ENCODE measurements at regions not wholly inside any gene's neighbourhood (a gene's known extent, or its start where the extent isn't known, plus 50 kb on each side); places are given as distances from the start of the nearest gene placed in this dataset.

DNA sequence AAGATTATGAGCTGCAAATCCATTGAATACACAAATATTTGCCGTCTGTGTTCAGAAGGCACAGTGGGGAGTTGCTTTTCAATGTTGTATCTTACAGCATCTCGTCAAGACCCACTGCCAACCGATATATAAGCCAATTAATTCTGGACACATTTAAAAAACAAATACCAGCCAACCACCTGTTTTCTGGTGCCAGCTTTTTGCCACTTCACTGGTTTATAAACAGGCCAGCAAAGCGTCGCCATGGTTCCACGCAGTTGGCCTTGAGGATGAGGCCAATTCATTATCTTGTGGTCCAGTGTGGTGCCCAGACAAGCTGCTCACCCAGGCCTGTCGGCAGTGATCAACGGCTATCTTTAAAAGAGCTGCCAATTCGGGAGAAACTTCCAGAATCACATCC lies 321.0 kb downstream of the TCERG1L start:
- TF ChIP-seq, protein P1, sequence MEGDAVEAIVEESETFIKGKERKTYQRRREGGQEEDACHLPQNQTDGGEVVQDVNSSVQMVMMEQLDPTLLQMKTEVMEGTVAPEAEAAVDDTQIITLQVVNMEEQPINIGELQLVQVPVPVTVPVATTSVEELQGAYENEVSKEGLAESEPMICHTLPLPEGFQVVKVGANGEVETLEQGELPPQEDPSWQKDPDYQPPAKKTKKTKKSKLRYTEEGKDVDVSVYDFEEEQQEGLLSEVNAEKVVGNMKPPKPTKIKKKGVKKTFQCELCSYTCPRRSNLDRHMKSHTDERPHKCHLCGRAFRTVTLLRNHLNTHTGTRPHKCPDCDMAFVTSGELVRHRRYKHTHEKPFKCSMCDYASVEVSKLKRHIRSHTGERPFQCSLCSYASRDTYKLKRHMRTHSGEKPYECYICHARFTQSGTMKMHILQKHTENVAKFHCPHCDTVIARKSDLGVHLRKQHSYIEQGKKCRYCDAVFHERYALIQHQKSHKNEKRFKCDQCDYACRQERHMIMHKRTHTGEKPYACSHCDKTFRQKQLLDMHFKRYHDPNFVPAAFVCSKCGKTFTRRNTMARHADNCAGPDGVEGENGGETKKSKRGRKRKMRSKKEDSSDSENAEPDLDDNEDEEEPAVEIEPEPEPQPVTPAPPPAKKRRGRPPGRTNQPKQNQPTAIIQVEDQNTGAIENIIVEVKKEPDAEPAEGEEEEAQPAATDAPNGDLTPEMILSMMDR (IDR thresholded peaks at IDR 0.05; ENCODE audit: low read depth, low read length) = no peak
- in situ Hi-C loops (cut with HindIII; ENCODE audit: low sequenced_read_pairs) = no loop called here
- no peak for DNase-seq (ENCODE audit: low read depth, low spot score)
- no peak overlapping the region for H3K4me3 ChIP-seq (ENCODE audit: low read depth, low read length)

DNA sequence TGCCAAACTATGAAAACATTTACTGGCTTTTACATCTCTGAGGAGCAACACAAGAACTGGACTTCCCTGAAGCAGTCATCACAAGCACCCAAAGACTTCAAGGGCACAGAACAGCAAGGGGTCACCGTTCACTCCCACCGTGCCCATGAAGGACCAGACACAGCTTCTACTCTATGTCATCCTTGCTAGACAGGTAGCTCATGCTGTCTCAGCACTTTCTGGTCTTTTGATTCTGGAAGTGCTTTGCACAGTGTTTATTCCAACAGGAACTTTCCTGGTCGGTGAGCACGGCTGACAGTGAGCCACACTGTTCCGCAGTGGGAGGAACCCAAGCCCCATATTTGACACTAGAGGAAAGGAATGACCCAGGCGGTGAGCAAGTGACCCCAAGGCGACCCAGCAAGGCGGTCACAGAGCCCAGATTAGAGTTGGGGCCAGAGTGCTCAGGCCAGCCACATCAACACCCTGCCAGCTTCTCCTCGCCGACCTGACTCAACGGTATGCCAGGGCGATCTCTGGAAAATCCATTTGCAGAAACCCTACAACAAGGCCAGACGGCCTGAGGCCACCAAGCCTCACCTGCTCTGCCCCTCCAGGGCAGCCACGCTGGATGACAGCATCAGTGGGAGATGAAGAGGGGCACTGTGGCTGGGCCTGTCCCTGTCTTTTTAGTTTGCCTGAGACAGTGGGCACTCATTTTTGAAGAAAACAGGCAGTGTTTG lies 318.6 kb downstream of the TCERG1L start:
- TF ChIP-seq, protein P1 (IDR thresholded peaks at IDR 0.05; ENCODE audit: low read depth, low read length) = no peak
- DNase-seq (ENCODE audit: low read depth, low spot score) = no peak
- in situ Hi-C loops (cut with HindIII; ENCODE audit: low sequenced_read_pairs) = no loop called here
- no peak overlapping the region for H3K4me3 ChIP-seq (ENCODE audit: low read depth, low read length)

DNA sequence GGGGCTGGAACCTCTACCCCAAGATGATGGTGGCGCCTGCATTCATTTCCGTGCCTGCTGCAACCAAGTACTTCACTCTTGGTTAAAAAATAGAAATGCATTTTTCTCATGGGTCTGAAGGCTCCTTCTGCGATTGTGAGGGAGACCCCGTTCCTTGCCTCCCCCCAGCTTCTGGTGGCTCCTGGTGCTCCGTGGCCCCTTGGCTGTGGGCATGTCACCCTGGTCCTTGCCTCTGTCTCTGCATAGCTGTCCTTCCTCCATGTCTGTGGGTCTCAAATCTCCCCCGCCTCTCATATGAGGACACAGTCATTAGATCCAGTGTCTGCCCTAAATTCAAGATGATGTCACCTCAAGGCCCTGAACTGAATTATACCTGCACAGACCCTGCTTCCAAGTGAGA lies 317.9 kb downstream of the TCERG1L start:
- TF ChIP-seq, protein P1 (IDR thresholded peaks at IDR 0.05; ENCODE audit: low read depth, low read length) = no peak
- H3K4me3 ChIP-seq (ENCODE audit: low read depth, low read length) = no peak overlapping the region
- no peak for DNase-seq (ENCODE audit: low read depth, low spot score)
- in situ Hi-C loops (cut with HindIII; ENCODE audit: low sequenced_read_pairs) = no loop called here

DNA sequence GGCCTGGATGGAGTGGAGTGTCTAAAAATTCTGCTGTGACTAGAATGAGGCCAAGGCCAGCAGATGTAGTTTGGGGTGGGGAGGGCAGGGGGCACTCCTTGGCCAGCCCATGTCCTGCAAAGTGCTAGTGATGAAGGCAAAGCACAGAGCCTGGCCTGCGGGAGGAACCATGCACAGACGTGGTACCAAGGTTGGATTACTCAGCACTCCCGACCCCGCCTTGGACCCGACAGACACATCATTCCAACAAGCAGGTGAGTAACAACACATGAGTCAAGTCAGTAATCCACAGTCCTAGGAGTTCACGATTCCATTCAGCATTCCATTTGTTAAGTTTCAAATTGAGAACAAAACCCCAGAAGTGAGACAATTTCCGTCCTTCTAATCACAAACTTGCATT lies 317.3 kb downstream of the TCERG1L start:
- in situ Hi-C loops (cut with HindIII; ENCODE audit: low sequenced_read_pairs) = no loop called here

DNA sequence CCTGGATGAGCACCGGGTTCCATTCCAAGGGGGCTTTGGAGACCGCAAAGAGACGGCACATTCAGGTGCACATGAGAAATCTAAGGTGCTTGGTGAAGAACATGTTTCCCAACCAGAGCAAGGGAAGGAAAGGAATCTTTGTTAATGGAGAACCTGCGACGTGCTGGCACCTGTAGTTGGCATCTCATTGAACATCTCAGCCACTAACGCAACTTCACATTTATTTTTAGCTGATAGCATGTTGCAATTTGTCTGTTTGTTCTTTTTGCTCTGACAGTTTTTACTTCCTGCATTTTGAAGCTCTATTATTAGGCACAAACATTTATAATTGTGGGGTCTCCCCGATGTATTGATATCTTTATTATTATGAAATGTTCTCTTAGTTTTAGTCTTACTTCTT lies 316.7 kb downstream of the TCERG1L start:
- TF ChIP-seq, protein P1 (IDR thresholded peaks at IDR 0.05; ENCODE audit: low read depth, low read length) = no peak
- DNase-seq (ENCODE audit: low read depth, low spot score) = no peak
- H3K4me3 ChIP-seq (ENCODE audit: low read depth, low read length) = no peak overlapping the region
- in situ Hi-C loops (cut with HindIII; ENCODE audit: low sequenced_read_pairs) = no loop called here

More for the DNA sequence above, 317.3 kb downstream of the TCERG1L start:
- TF ChIP-seq, protein P1 (IDR thresholded peaks at IDR 0.05; ENCODE audit: low read depth, low read length) = no peak
- no peak for DNase-seq (ENCODE audit: low read depth, low spot score)
- H3K4me3 ChIP-seq (ENCODE audit: low read depth, low read length) = no peak overlapping the region

DNA sequence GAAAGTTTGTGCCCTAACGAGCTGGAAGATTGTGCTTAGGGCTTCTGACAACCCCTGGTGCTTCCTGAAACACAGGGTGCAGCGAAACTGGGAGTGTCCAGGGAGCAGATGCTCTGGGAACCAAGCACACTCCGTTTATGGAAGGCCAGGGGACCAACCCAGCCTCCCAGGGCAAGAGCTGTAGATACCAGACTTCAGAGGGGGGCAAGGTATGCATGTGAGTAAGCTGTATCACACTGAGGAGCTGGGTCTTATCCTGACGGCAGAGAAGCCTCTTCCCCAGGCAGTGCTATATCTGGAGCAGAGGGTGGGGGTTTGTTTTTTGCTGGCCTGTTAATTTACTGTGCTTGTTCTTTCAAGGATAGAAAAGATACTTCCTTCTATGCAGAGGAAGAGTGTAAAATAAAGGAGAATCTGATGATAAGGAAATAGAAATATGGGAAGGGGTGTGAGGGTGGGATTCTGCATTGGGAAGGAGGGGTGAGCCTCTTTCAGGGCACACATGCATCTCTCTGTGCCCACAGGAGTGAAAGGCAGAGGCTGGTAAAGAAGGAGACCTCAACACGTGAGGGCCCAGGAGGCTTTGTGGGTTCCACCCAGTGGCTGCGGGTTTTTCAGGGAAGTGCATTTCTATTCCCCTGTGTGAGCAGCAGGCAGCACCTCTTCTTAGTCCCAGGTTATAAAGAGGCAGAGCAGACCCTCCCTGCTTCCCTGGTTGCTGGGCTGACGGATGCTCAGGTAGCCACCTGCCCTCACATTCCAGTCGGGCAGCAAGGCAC lies 314.1 kb downstream of the TCERG1L start:
- H3K4me3 ChIP-seq (ENCODE audit: low read depth, low read length) = no peak overlapping the region
- no peak for DNase-seq (ENCODE audit: low read depth, low spot score)
- TF ChIP-seq, protein P1 (IDR thresholded peaks at IDR 0.05; ENCODE audit: low read depth, low read length) = no peak
- in situ Hi-C loops (cut with HindIII; ENCODE audit: low sequenced_read_pairs) = no loop called here
